IMR-90 (cell line): ENCODE measurements at regions not wholly inside any gene's neighbourhood (a gene's known extent, or its start where the extent isn't known, plus 50 kb on each side); places are given as distances from the start of the nearest gene placed in this dataset.

Experiments
- BHLHE40 ChIP-seq: fragments of 150-350 bp; IDR thresholded peaks from 2 replicates; pipeline ENCODE4 v1.6.1; 2016; ENCODE audit warnings: mild to moderate bottlenecking, low read depth, low read length
- CEBPB ChIP-seq: IDR thresholded peaks from 2 replicates; pipeline ENCODE4 v1.6.1; 2012; ENCODE audit warnings: low read depth, low read length, improper control_type of control experiment
- CHD1 ChIP-seq: IDR thresholded peaks from 2 replicates; pipeline ENCODE4 v1.6.1; 2012; ENCODE audit warnings: low read depth, low read length, improper control_type of control experiment
- CTCF ChIP-seq: conservative IDR thresholded peaks from 2 replicates; pipeline ENCODE4 v1.5.1; 2012; ENCODE audit warnings: mild to moderate bottlenecking, low read depth, low read length, improper control_type of control experiment
- ELK1 ChIP-seq: fragments of 150-350 bp; IDR thresholded peaks from 2 replicates; pipeline ENCODE4 v1.6.1; 2016; ENCODE audit warnings: low read depth, mild to moderate bottlenecking, low read length, moderate library complexity, borderline replicate concordance
- MAFK ChIP-seq: IDR thresholded peaks from 2 replicates; pipeline ENCODE4 v1.6.1; 2012; ENCODE audit warnings: low read depth, low read length, improper control_type of control experiment
- MXI1 ChIP-seq: IDR thresholded peaks from 2 replicates; pipeline ENCODE4 v1.6.1; 2012; ENCODE audit warnings: low read depth, mild to moderate bottlenecking, low read length, moderate library complexity, borderline replicate concordance
- POLR2A ChIP-seq: IDR thresholded peaks from 2 replicates; pipeline ENCODE4 v1.6.1; 2012; ENCODE audit warnings: mild to moderate bottlenecking, low read depth, low read length
- RAD21 ChIP-seq: IDR thresholded peaks from 2 replicates; pipeline ENCODE4 v1.6.1; 2012; ENCODE audit warnings: low read length, improper control_type of control experiment
- RFX5 ChIP-seq: IDR thresholded peaks from 2 replicates; pipeline ENCODE4 v1.8.0; 2012; ENCODE audit warnings: low read depth, mild to moderate bottlenecking, low read length, moderate library complexity
- SMC3 ChIP-seq: fragments of 150-350 bp; IDR thresholded peaks from 2 replicates; pipeline ENCODE4 v1.6.1; 2016; ENCODE audit warnings: low read depth, mild to moderate bottlenecking, antibody characterized with exemption, low read length, moderate library complexity
- TF ChIP-seq, protein P1 (sequence below): fragments of 150-350 bp; IDR thresholded peaks from 2 replicates; pipeline ENCODE4 v1.6.1; 2017; ENCODE audit warnings: mild to moderate bottlenecking, antibody characterized with exemption, low read length, low read depth

DNA sequence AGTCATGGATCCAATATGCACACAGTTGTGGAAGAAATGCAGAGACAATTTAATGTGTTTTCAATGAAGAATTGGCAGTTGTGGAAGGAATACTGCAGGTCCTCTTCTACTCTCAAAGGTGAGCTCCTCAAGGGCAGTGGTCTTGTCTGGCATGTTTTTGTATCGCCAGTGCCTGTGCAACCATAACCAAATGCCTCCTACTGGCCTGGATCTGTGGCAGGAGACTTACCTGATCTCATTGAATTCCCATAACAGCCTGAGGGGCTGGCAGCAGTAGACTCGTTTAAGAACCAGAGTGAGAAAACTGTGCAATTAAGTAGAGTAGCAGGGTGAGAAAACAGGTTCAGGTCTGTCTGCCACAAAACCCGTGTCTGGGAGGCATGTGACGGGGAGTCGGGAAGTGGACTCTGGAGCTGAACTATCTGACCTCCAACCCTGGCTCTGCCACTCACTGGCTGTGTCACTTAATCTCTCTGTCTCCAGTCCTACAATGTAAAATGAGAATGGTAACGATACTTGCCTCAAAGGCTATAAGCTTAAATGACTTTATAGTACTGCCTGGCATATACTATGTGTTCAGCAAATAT lies 268.2 kb upstream of the SSTR1 start:
- TF ChIP-seq CTCF (no peak), POLR2A (no peak), MXI1 (no peak), SMC3 (no peak), CEBPB (no peak), RAD21 (no peak), ELK1 (no peak), BHLHE40 (no peak), RFX5 (no peak), MAFK (no peak), CHD1 (no peak)
- TF ChIP-seq, protein P1, sequence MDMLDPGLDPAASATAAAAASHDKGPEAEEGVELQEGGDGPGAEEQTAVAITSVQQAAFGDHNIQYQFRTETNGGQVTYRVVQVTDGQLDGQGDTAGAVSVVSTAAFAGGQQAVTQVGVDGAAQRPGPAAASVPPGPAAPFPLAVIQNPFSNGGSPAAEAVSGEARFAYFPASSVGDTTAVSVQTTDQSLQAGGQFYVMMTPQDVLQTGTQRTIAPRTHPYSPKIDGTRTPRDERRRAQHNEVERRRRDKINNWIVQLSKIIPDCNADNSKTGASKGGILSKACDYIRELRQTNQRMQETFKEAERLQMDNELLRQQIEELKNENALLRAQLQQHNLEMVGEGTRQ: no peak
